NAMALWA (cell line): ENCODE measurements at regions not wholly inside any gene's neighbourhood (a gene's known extent, or its start where the extent isn't known, plus 50 kb on each side); places are given as distances from the start of the nearest gene placed in this dataset.

Source experiments
- DNase-seq: peaks from one replicate; pipeline ENCODE4 v3.0.0-alpha.2; 2015; ENCODE audit warnings: low spot score

- DNase-seq, result no peak
These were observed 941.6 kb upstream of the CDH8 start for GRCh38 chr16:62977876-62978275.

- no peak for DNase-seq
These were observed 938.2 kb upstream of the CDH8 start for GRCh38 chr16:62974424-62974823.

- DNase-seq, result no peak
These were observed 934.6 kb upstream of the CDH8 start for GRCh38 chr16:62970851-62971250.

GRCh38 chr16:62969711-62970318 lies 933.6 kb upstream of the CDH8 start:
- no peak for DNase-seq

- no peak for DNase-seq
These were observed 931.4 kb upstream of the CDH8 start for GRCh38 chr16:62967611-62968010.

GRCh38 chr16:62967163-62967562 lies 930.9 kb upstream of the CDH8 start:
- DNase-seq, result no peak

GRCh38 chr16:62966626-62967025 lies 930.4 kb upstream of the CDH8 start:
- DNase-seq, result no peak

GRCh38 chr16:62965831-62966230 lies 929.6 kb upstream of the CDH8 start:
- no peak for DNase-seq

GRCh38 chr16:62963846-62964245 lies 927.6 kb upstream of the CDH8 start:
- no peak for DNase-seq

GRCh38 chr16:62955033-62955349 lies 918.8 kb upstream of the CDH8 start:
- DNase-seq, result no peak

GRCh38 chr16:62954144-62955032 lies 918.1 kb upstream of the CDH8 start:
- DNase-seq, result no peak

GRCh38 chr16:62950351-62950750 lies 914.1 kb upstream of the CDH8 start:
- DNase-seq, result no peak

GRCh38 chr16:62940569-62940968 lies 904.3 kb upstream of the CDH8 start:
- DNase-seq, result no peak

- DNase-seq, result no peak
These were observed 903.4 kb upstream of the CDH8 start for GRCh38 chr16:62939687-62940086.

- DNase-seq, result no peak
These were observed 897.7 kb upstream of the CDH8 start for GRCh38 chr16:62933929-62934328.

GRCh38 chr16:62929593-62929992 lies 893.4 kb upstream of the CDH8 start:
- DNase-seq, result no peak

GRCh38 chr16:62927122-62927521 lies 890.9 kb upstream of the CDH8 start:
- DNase-seq, result no peak

GRCh38 chr16:62926121-62926801 lies 890.0 kb upstream of the CDH8 start:
- no peak for DNase-seq

GRCh38 chr16:62921904-62922303 lies 885.7 kb upstream of the CDH8 start:
- DNase-seq, result no peak

- DNase-seq, result no peak
These were observed 877.7 kb upstream of the CDH8 start for GRCh38 chr16:62913924-62914323.

GRCh38 chr16:62913333-62913732 lies 877.1 kb upstream of the CDH8 start:
- DNase-seq, result peak; percentile 7

- DNase-seq, result no peak
These were observed 873.4 kb upstream of the CDH8 start for GRCh38 chr16:62909597-62909996.

- no peak for DNase-seq
These were observed 871.3 kb upstream of the CDH8 start for GRCh38 chr16:62907562-62907961.
